B cell (primary cell): ENCODE measurements at regions not wholly inside any gene's neighbourhood (a gene's known extent, or its start where the extent isn't known, plus 50 kb on each side); places are given as distances from the start of the nearest gene placed in this dataset.

Source experiments
- EZH2 ChIP-seq: IDR thresholded peaks from 2 replicates; pipeline ENCODE4 v1.6.1; 2012; ENCODE audit warnings: borderline replicate concordance, low read depth, mild to moderate bottlenecking, moderate library complexity, low read length; ENCODE audit not compliant: insufficient read depth, poor library complexity, severe bottlenecking
- TF ChIP-seq, protein P1 (sequence below): fragments of 200-600 bp; IDR thresholded peaks from one replicate; pipeline ENCODE4 v1.8.0; 2022; ENCODE audit warnings: antibody characterized with exemption, mild to moderate bottlenecking

DNA sequence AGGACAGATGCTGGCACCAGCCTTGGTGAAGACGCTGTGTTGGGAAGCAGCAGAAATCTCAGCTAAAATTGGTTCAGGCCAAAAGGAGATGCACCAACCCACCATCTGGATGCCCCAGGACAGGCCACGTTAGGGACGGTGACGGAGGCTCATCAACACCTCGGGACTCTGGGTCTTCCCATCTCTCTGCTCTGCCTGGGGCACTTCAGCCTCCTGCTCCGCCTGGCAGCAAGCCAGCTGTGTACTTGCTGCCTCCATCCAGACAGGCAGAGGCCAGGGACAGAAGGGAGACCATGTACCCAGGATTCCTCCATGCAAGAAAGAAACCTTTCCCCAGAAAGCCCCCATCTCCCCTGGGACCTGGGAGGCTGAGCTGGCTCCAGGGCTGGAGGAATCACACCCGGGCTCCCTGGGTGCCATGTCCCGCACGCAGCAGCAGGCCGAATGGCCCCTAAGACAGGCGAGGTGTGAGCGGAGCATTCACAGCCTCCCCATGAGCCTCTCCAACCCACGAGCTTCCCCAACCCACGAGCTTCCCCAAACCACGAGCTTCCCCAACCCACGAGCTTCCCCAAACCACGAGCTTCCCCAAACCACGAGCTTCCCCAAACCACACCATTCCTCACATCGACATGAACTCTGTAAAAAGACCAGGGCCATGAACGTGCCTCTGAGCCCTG lies 274.5 kb downstream of the C16orf95 start:
- TF ChIP-seq, protein P1, sequence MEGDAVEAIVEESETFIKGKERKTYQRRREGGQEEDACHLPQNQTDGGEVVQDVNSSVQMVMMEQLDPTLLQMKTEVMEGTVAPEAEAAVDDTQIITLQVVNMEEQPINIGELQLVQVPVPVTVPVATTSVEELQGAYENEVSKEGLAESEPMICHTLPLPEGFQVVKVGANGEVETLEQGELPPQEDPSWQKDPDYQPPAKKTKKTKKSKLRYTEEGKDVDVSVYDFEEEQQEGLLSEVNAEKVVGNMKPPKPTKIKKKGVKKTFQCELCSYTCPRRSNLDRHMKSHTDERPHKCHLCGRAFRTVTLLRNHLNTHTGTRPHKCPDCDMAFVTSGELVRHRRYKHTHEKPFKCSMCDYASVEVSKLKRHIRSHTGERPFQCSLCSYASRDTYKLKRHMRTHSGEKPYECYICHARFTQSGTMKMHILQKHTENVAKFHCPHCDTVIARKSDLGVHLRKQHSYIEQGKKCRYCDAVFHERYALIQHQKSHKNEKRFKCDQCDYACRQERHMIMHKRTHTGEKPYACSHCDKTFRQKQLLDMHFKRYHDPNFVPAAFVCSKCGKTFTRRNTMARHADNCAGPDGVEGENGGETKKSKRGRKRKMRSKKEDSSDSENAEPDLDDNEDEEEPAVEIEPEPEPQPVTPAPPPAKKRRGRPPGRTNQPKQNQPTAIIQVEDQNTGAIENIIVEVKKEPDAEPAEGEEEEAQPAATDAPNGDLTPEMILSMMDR: no peak
- TF ChIP-seq EZH2: no peak
